K562 (cell line): ENCODE measurements at regions not wholly inside any gene's neighbourhood (a gene's known extent, or its start where the extent isn't known, plus 50 kb on each side); places are given as distances from the start of the nearest gene placed in this dataset.

Experiments used
- ATAC-seq: fragments of 200-7000 bp; cut with Tn5 transposase; 3 replicates; pipeline ENCODE4 v1.9.1; 2020; ENCODE audit warnings: moderate library complexity
- BruUV-seq: library from RNA; stranded (reverse); fragments of 400-500 nt; replicated peaks from 2 replicates; lab custom pipeline; 2021; lab: Mats Ljungman, UMichigan
- CTCF ChIA-PET: fragments of 300-600 bp; formaldehyde crosslinking; extraction: SDS; loops from one replicate; lab custom pipeline; 2021; ENCODE audit warnings: low intra/inter-chr PET ratio; lab: Yijun Ruan, JAX
- POLR2A ChIA-PET: fragments of 300-600, 350-650 bp; sonication (Branson Sonifier 250); formaldehyde crosslinking; extraction: SDS; loops from one replicate; lab custom pipeline; 2021; ENCODE audit warnings: antibody characterized with exemption, inconsistent platforms; lab: Yijun Ruan, JAX
- DNase-seq, 4 experiments: peaks; one replicate each; pipeline versions ENCODE4 v3.0.0 to v3.0.0-alpha.2; 2011 to 2018; ENCODE audit warnings: low spot score in 3 of 4, mixed read lengths in 3 of 4; ENCODE audit errors: extremely low read depth in 1 of 4
- FAIRE-seq: peaks from 2 replicates; lab custom pipeline; 2011; peaks lifted over from hg19 to GRCh38; lab: Jason Lieb, UNC
- H2AFZ ChIP-seq: 2 replicates; pipeline ENCODE4 v1.6.0; 2011; ENCODE audit warnings: low read depth, low read length, control low read depth, inconsistent platforms
- H3K27ac ChIP-seq: fragments of 200-600 bp; 3 replicates; pipeline ENCODE4 v1.8.0; 2011; ENCODE audit warnings: low read depth, mild to moderate bottlenecking, control low read depth, inconsistent platforms, low read length, moderate library complexity, mixed read lengths; ENCODE audit errors: extremely low read depth
- H3K27me3 ChIP-seq, 2 experiments: fragments of 300-600 bp in 1 of 2; 2 replicates in 1 of 2; 3 replicates in 1 of 2; pipeline versions ENCODE4 v1.6.0 to v1.8.0; 2011; ENCODE audit warnings: inconsistent platforms in 2 of 2, low read length in 2 of 2, mild to moderate bottlenecking in 1 of 2, mixed read lengths in 1 of 2, moderate library complexity in 1 of 2; ENCODE audit not compliant: control insufficient read depth in 2 of 2, insufficient read depth in 2 of 2
- H3K36me3 ChIP-seq: fragments of 300-600 bp; 3 replicates; pipeline ENCODE4 v1.8.0; 2011; ENCODE audit warnings: mild to moderate bottlenecking, low read length, inconsistent platforms; ENCODE audit not compliant: control insufficient read depth, insufficient read depth
- H3K4me1 ChIP-seq, 2 experiments: fragments of 200-600 bp in 1 of 2; replicated peaks in 1 of 2; 2 replicates in 1 of 2; 3 replicates in 1 of 2; pipeline versions ENCODE4 v1.5.1 to v1.8.0; 2011; ENCODE audit warnings: inconsistent platforms in 2 of 2, low read length in 2 of 2, mild to moderate bottlenecking in 1 of 2, mixed read lengths in 1 of 2, moderate library complexity in 1 of 2; ENCODE audit not compliant: control insufficient read depth in 2 of 2, insufficient read depth in 2 of 2
- H3K4me2 ChIP-seq: 2 replicates; pipeline ENCODE4 v1.6.1; 2011; ENCODE audit warnings: low read length, control low read depth, inconsistent platforms, mixed read lengths; ENCODE audit not compliant: insufficient read depth
- H3K4me3 ChIP-seq: fragments of 200-600 bp; sonication (generic), shearing (Covaris generic); 2 replicates; pipeline ENCODE4 v1.5.1; 2016; ENCODE audit warnings: control low read depth, inconsistent platforms
- H3K79me2 ChIP-seq: fragments of 200-600 bp; 3 replicates; pipeline ENCODE4 v1.8.0; 2011; ENCODE audit warnings: low read length, inconsistent platforms; ENCODE audit not compliant: control insufficient read depth, insufficient read depth
- H3K9ac ChIP-seq, 2 experiments: 2 replicates each; pipeline versions ENCODE4 v1.6.0 to v1.6.1; 2011; ENCODE audit warnings: low read depth in 2 of 2, low read length in 2 of 2, control low read depth in 1 of 2, inconsistent platforms in 1 of 2, mild to moderate bottlenecking in 1 of 2, mixed read lengths in 1 of 2; ENCODE audit not compliant: insufficient read depth in 1 of 2
- H3K9me1 ChIP-seq: one replicate; pipeline ENCODE4 v1.6.0; 2011; ENCODE audit warnings: inconsistent platforms, mild to moderate bottlenecking, low read length, moderate library complexity; ENCODE audit not compliant: control insufficient read depth, insufficient read depth
- H3K9me3 ChIP-seq: replicated peaks from 2 replicates; pipeline ENCODE4 v1.5.1; 2011; ENCODE audit warnings: low read depth, low read length, inconsistent platforms; ENCODE audit not compliant: control insufficient read depth, insufficient read depth
- H4K20me1 ChIP-seq: replicated peaks from 2 replicates; pipeline ENCODE4 v1.6.1; 2011; ENCODE audit warnings: low read length, inconsistent platforms, mixed read lengths; ENCODE audit not compliant: control insufficient read depth, insufficient read depth
- C11orf30 ChIP-seq: fragments of 450-650 bp; IDR thresholded peaks from 2 replicates; pipeline ENCODE4 v1.6.1; 2016; ENCODE audit warnings: low read depth, mild to moderate bottlenecking
- EHMT2 ChIP-seq: fragments of 450-650 bp; IDR thresholded peaks from 2 replicates; pipeline ENCODE4 v1.6.1; 2018; ENCODE audit warnings: antibody characterized with exemption
- ETS1 ChIP-seq: conservative IDR thresholded peaks from 2 replicates; pipeline ENCODE4 v1.6.1; 2011; ENCODE audit warnings: low read depth, mild to moderate bottlenecking, low read length; ENCODE audit not compliant: control insufficient read depth
- FOXK2 ChIP-seq, 2 experiments: fragments of 450-650 bp; IDR thresholded peaks in 1 of 2; conservative IDR thresholded peaks in 1 of 2; 2 replicates each; pipeline ENCODE4 v1.6.1; 2016; ENCODE audit warnings: low read depth in 2 of 2, mild to moderate bottlenecking in 1 of 2
- MAFF ChIP-seq: IDR thresholded peaks from 2 replicates; pipeline ENCODE4 v1.6.1; 2012; ENCODE audit warnings: low read length, improper control_type of control experiment
- MAFG ChIP-seq: fragments of 450-650 bp; conservative IDR thresholded peaks from 2 replicates; pipeline ENCODE4 v1.6.1; 2016; ENCODE audit warnings: missing genetic modification characterization, missing compliant biosample characterization
- MAFK ChIP-seq: IDR thresholded peaks from 2 replicates; pipeline ENCODE4 v1.6.1; 2011; ENCODE audit warnings: low read length, improper control_type of control experiment
- NR2C2 ChIP-seq, 2 experiments: fragments of 200-800 bp in 1 of 2; sonication (Bioruptor generic) in 1 of 2; sonication (generic) in 1 of 2; formaldehyde crosslinking in 1 of 2; IDR thresholded peaks; 2 replicates each; pipeline versions ENCODE4 v1.6.1 to v1.8.0; 2016 to 2022; ENCODE audit warnings: mild to moderate bottlenecking in 1 of 2, missing compliant biosample characterization in 1 of 2, missing genetic modification characterization in 1 of 2, missing genetic modification reagents in 1 of 2
- POLR2AphosphoS5 ChIP-seq: IDR thresholded peaks from 2 replicates; pipeline ENCODE4 v1.6.1; 2011; ENCODE audit warnings: mild to moderate bottlenecking, low read depth, low read length, moderate library complexity; ENCODE audit not compliant: control insufficient read depth, insufficient read depth
- RFX1 ChIP-seq: fragments of 450-650 bp; IDR thresholded peaks from 2 replicates; pipeline ENCODE4 v1.6.1; 2016; ENCODE audit warnings: mild to moderate bottlenecking, moderate library complexity
- SIRT6 ChIP-seq: IDR thresholded peaks from one replicate; pipeline ENCODE4 v1.6.1; 2012; ENCODE audit warnings: low read depth, mild to moderate bottlenecking, control low read depth, inconsistent platforms, low read length, moderate library complexity
- SMAD3 ChIP-seq: fragments of 450-650 bp; formaldehyde crosslinking; conservative IDR thresholded peaks from 2 replicates; pipeline ENCODE4 v1.4.0; 2020; ENCODE audit warnings: mild to moderate bottlenecking
- ZC3H11A ChIP-seq: IDR thresholded peaks from 2 replicates; pipeline ENCODE4 v1.6.1; 2012; ENCODE audit warnings: low read depth, low read length, improper control_type of control experiment
- ZNF316 ChIP-seq: fragments of 450-650 bp; IDR thresholded peaks from 2 replicates; pipeline ENCODE4 v1.6.1; 2016
- ZNF551 ChIP-seq: fragments of 250-450 bp; sonication (Bioruptor Pico); IDR thresholded peaks from 2 replicates; pipeline ENCODE4 v1.5.0; 2021; ENCODE audit warnings: mild to moderate bottlenecking, moderate library complexity
- ZNF75A ChIP-seq: fragments of 450-650 bp; formaldehyde crosslinking; IDR thresholded peaks from 2 replicates; pipeline ENCODE4 v1.4.0; 2020; ENCODE audit warnings: mild to moderate bottlenecking
- ZNF780A ChIP-seq: fragments of 250-450 bp; sonication (Bioruptor Pico); IDR thresholded peaks from 2 replicates; pipeline ENCODE4 v1.5.0; 2021; ENCODE audit warnings: mild to moderate bottlenecking
- WGBS: fragments of 100-300 bp; shearing (Covaris generic); methylation state at CpG from one replicate; pipeline ENCODE4 v1.1.6; 2016; ENCODE audit warnings: low coverage, mixed read lengths; ENCODE audit not compliant: insufficient coverage; ENCODE audit errors: missing lambda C conversion rate; 5-methylcytosine and 5-hydroxymethylcytosine counted together
- in situ Hi-C: fragments of 300-500 bp; cut with MboI; formaldehyde crosslinking; loops from 4 replicates; pipeline ENCODE4 v1.15.0; 2018; ENCODE audit warnings: inconsistent platforms, mixed read lengths
- intact Hi-C: fragments of 100-400 bp; cut with micrococcal nuclease; formaldehyde crosslinking; loops from 2 replicates; pipeline ENCODE4 v1.14.2; 2022
- TF ChIP-seq, protein P1 (sequence below): sonication (generic); formaldehyde crosslinking; IDR thresholded peaks from 2 replicates; pipeline ENCODE4 v1.8.0; 2022; ENCODE audit warnings: missing genetic modification reagents, mild to moderate bottlenecking, borderline replicate concordance

- Histone ChIP-seq H4K20me1 (no peaks in the 10 kb centered on the region), H3K36me3 (no peaks in the 10 kb centered on the region), H3K27me3 (no peaks in the 10 kb centered on the region), H3K4me2 (no peak overlapping the region), H2AFZ (no peak overlapping the region), H3K27ac (no peak overlapping the region), H3K9ac (no peak overlapping the region), H3K9me3 (no peaks in the 10 kb centered on the region), H3K4me1 (no peaks in the 10 kb centered on the region), H3K4me3 (no peak overlapping the region), H3K79me2 (no peaks in the 10 kb centered on the region), H3K9me1 (no peaks in the 10 kb centered on the region)
- DNase-seq (no peak), FAIRE-seq (no peak), ATAC-seq (no peak)
- WGBS = 0% methylated on average over 3 of the region's 3 CpGs
- ChIA-PET CTCF (no interaction called here), POLR2A (no interaction called here)
- in situ Hi-C loops = no loop called here
- intact Hi-C loops = no loop called here
- BruUV-seq = no TSS peak
- TF ChIP-seq NR2C2 (CRISPR knock-in tag; IDR thresholded peaks at IDR 0.05) = no peak
- TF ChIP-seq NR2C2 (tag; IDR thresholded peaks at IDR 0.05) = no peak
- TF ChIP-seq C11orf30 = peak; percentile 48; the same call in 1 of the 2 replicates
- peak; percentile 87 for TF ChIP-seq MAFF
- TF ChIP-seq FOXK2 (conservative IDR thresholded peaks at IDR 0.05 in 1 of 2, IDR thresholded peaks at IDR 0.05 in 1 of 2; ENCODE audit: low read depth in 2 of 2) = no peak
- TF ChIP-seq MAFG (tag) = peak; percentile 66
- peak; percentile 83 for TF ChIP-seq MAFK
- peak; percentile 76 for TF ChIP-seq ZNF316
These were observed 1197.5 kb upstream of the AUTS2 start for GRCh38 chr7:68400783-68401182.

DNA sequence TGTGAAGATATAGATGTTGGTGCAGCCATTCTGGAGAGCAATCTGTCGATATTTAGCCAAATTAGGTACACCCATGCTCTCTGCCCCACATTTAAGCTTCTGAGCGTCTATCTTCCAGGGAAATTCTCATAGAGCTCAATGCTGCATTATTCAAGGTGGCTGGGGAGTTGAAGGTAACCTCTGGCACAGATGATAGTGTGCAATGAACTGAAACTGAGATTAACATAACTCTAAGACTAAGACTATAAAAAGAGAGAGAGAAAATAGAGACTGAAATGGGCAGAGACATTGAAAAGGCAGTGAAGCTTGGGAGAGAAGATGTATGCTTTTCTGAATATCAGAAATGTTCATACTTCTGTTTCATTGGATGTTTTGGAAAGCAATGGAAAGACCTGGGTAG, 1197.0 kb upstream of the AUTS2 start:
- in situ Hi-C loops = no loop called here
- Histone ChIP-seq H3K9me3 (no peaks in the 10 kb centered on the region), H3K4me2 (no peak overlapping the region), H4K20me1 (no peaks in the 10 kb centered on the region), H3K9me1 (no peaks in the 10 kb centered on the region), H3K4me3 (no peak overlapping the region), H3K9ac (no peak overlapping the region), H3K27me3 (no peaks in the 10 kb centered on the region), H3K36me3 (no peaks in the 10 kb centered on the region), H2AFZ (no peak overlapping the region), H3K79me2 (no peaks in the 10 kb centered on the region), H3K4me1 (no peaks in the 10 kb centered on the region), H3K27ac (no peak overlapping the region)
- no TSS peak for BruUV-seq
- POLR2A ChIA-PET = no interaction called here
- FAIRE-seq (no peak), ATAC-seq (no peak), DNase-seq (no peak)
- intact Hi-C loops = no loop called here
- TF ChIP-seq ZC3H11A (no peak), RFX1 (no peak), SMAD3 (CRISPR knock-in tag) (no peak), ZNF75A (CRISPR knock-in tag) (no peak), POLR2AphosphoS5 (no peak), EHMT2 (no peak), ZNF551 (no peak), ZNF780A (CRISPR knock-in tag) (no peak), SIRT6 (no peak), ETS1 (no peak)
- TF ChIP-seq, protein P1, sequence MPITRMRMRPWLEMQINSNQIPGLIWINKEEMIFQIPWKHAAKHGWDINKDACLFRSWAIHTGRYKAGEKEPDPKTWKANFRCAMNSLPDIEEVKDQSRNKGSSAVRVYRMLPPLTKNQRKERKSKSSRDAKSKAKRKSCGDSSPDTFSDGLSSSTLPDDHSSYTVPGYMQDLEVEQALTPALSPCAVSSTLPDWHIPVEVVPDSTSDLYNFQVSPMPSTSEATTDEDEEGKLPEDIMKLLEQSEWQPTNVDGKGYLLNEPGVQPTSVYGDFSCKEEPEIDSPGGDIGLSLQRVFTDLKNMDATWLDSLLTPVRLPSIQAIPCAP = no peak
- WGBS = 0% methylated on average over 2 of the region's 2 CpGs
- CTCF ChIA-PET = no interaction called here
